ENCODE measurements at regions not wholly inside any gene's neighbourhood (a gene's known extent, or its start where the extent isn't known, plus 50 kb on each side); places are given as distances from the start of the nearest gene placed in this dataset.
A peak's percentile ranks its signal among the peaks of the same experiment; 100 is the strongest.

DNA sequence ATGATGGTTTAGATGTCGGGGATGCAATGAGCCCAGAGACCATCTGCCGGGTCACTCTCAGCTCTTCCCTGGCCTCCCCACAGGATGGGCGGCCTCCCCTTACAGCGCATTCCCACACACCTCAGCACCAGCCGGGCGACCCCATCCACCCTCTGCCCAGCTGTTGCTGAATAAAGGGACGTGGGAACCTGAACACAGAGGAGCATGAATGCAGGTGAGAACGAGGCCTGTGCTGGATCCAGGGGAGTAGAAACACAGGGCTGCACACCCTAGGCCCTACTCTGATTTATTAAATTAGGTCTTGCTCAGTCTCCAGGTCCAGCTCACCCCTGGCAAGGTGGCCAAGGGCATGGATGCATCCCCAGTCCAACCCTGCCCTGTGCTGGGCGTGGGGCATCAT lies 180.5 kb downstream of the CTTN start:
- DNase-seq (no peak), ATAC-seq (ENCODE audit: low read depth) (no peak)
- Mint-ChIP-seq H3K4me3 (no peak overlapping the region), H3K9me3 (no peaks in the 10 kb centered on the region), H3K27ac (no peak overlapping the region), H3K4me1 (no peaks in the 10 kb centered on the region), H3K27me3 (no peaks in the 10 kb centered on the region), H3K36me3 (no peaks in the 10 kb centered on the region)
- POLR2A ChIA-PET: no interaction called here

GRCh38 chr11:70579316-70579955 lies 181.1 kb downstream of the CTTN start:
- Mint-ChIP-seq H3K27me3 (no peaks in the 10 kb centered on the region), H3K36me3 (no peaks in the 10 kb centered on the region), H3K27ac (no peak overlapping the region), H3K4me1 (no peaks in the 10 kb centered on the region), H3K9me3 (no peaks in the 10 kb centered on the region), H3K4me3 (no peak overlapping the region)
- POLR2A ChIA-PET: no interaction called here
- no peak for ATAC-seq (ENCODE audit: low read depth)
- DNase-seq: no peak

GRCh38 chr11:70580036-70580805 lies 181.9 kb downstream of the CTTN start:
- Mint-ChIP-seq H3K27me3 (peaks cover 2% of the 10 kb centered on the region), H3K4me1 (no peaks in the 10 kb centered on the region), H3K9me3 (no peaks in the 10 kb centered on the region), H3K27ac (no peak overlapping the region), H3K36me3 (no peaks in the 10 kb centered on the region), H3K4me3 (no peak overlapping the region)
- no peak for DNase-seq
- POLR2A ChIA-PET: no interaction called here
- ATAC-seq (ENCODE audit: low read depth): no peak

- no peaks in the 10 kb centered on the region for H3K36me3 Mint-ChIP-seq
- no peak for ATAC-seq (ENCODE audit: low read depth)
- peaks cover 15% of the 10 kb centered on the region for H3K27me3 Mint-ChIP-seq
- peaks cover 3% of the 10 kb centered on the region for H3K9me3 Mint-ChIP-seq
- POLR2A ChIA-PET: no interaction called here
- no peak for DNase-seq
- H3K4me3 Mint-ChIP-seq: no peak overlapping the region
- no peaks in the 10 kb centered on the region for H3K4me1 Mint-ChIP-seq
- H3K27ac Mint-ChIP-seq: no peak overlapping the region
Measured at GRCh38 chr11:70581991-70582885, 183.9 kb downstream of the CTTN start.

DNA sequence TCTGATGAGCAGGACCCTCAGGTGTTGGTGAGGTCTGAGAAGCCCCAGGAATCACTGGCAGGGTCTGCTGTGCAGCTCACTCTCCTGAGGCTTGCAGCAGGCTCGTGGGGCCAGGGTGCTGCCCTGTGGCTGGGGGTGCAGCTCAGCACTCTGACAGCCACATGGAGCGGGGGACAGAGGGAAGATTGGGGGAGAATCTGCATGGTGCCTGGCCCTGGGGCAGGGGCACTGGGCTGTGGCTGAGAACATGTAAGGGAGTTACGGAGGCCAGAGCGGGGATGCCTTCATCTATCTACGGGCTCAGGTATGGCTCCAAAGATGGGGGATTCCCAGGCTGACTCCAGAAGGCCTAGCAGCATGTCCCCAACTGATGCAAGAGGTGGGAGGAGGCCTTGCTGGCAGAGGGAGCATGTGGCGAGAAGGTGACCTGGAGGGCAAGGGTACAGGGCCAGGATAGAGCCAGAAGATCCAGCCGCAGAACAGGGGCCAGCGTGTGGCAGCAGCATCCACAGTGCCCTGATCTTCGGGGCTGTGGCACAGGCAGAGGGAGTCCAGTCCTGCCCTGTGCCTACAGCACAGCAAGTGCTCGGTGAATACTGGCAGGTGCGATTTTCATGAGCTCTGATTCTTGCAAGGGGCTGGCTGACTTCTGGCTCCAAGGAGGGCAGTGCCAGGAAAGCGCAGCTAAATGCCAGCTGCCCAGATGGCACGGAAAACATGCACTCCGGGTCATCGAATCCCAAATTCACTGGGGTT lies 184.7 kb downstream of the CTTN start:
- POLR2A ChIA-PET: no interaction called here
- no peaks in the 10 kb centered on the region for H3K4me1 Mint-ChIP-seq
- H3K36me3 Mint-ChIP-seq: no peaks in the 10 kb centered on the region
- H3K27me3 Mint-ChIP-seq: peaks cover 17% of the 10 kb centered on the region
- ATAC-seq (ENCODE audit: low read depth): no peak
- H3K27ac Mint-ChIP-seq: no peak overlapping the region
- peaks cover 7% of the 10 kb centered on the region for H3K9me3 Mint-ChIP-seq
- DNase-seq: no peak
- no peak overlapping the region for H3K4me3 Mint-ChIP-seq

DNA sequence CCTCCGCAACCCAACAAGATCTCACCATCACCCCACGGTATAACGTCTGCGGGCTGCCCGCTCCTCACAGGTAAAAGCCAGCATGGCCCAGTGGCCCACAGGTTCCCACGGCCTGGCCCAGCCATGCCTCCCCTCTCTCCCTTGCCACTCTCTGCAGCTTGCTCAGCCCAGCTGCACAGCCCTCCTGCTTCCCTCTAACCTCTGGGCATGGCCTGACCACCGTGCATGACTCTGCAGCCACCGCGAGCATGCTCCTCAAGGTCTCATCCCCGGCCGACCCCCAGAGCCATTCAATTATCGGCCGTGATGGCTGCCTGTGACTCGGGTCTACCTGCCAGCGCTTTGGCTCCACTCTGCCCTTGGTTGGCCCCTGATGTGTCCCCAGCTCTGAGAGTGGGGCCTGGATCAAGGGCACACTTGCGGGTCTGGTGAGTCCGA lies 185.5 kb downstream of the CTTN start:
- POLR2A ChIA-PET: no interaction called here
- no peaks in the 10 kb centered on the region for H3K36me3 Mint-ChIP-seq
- H3K4me1 Mint-ChIP-seq: no peaks in the 10 kb centered on the region
- peaks cover 7% of the 10 kb centered on the region for H3K9me3 Mint-ChIP-seq
- no peak for ATAC-seq (ENCODE audit: low read depth)
- H3K27ac Mint-ChIP-seq: no peak overlapping the region
- no peak for DNase-seq
- H3K4me3 Mint-ChIP-seq: no peak overlapping the region
- peaks cover 19% of the 10 kb centered on the region for H3K27me3 Mint-ChIP-seq

DNA sequence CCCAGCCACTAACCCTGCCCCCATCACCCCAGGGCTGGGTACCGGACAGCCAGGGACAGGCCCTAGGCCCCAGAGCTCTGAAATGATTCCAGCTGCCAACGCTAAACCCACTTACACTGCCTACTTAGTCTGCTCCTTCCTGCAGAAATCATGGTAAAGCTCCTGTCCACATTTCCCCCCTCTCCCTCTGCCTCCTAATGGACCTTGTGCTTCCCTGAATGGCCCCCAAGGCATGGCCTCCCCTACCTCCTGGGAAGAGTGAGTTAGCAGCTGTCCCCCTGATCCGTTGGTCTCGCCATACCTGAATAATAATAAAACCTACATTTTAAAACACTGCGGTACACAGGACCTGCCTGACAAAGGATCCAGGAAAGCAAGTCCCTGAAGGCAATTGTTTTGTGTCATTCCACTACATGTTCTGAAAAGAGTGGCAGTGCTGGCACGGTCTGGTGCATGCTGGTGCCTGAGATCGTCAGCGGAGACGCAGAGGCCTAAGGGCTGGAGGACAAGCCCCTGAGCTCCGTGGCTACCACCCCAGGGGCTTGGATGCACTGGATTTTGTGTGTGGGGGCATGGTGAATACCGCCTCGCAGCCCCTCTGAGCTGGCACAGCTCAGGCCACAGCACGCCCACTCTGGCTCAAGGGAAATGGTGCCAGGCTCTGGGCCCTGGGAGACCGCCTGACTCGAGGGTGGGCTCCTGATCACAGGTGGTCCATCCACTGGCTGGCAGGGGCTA lies 186.3 kb downstream of the CTTN start:
- Mint-ChIP-seq H3K27ac (no peak overlapping the region), H3K4me3 (no peak overlapping the region), H3K4me1 (peaks cover 2% of the 10 kb centered on the region), H3K9me3 (peaks cover 12% of the 10 kb centered on the region), H3K36me3 (no peaks in the 10 kb centered on the region), H3K27me3 (peaks cover 22% of the 10 kb centered on the region)
- DNase-seq (no peak), ATAC-seq (ENCODE audit: low read depth) (no peak)
- POLR2A ChIA-PET: no interaction called here

- POLR2A ChIA-PET: no interaction called here
- Mint-ChIP-seq H3K27ac (no peak overlapping the region), H3K27me3 (peaks cover 22% of the 10 kb centered on the region), H3K4me3 (no peak overlapping the region), H3K36me3 (no peaks in the 10 kb centered on the region), H3K4me1 (peaks cover 5% of the 10 kb centered on the region), H3K9me3 (peaks cover 12% of the 10 kb centered on the region)
- DNase-seq (no peak), ATAC-seq (ENCODE audit: low read depth) (no peak)
Measured at GRCh38 chr11:70585236-70585545, 186.9 kb downstream of the CTTN start.

- Mint-ChIP-seq H3K27ac (no peak overlapping the region), H3K36me3 (no peaks in the 10 kb centered on the region), H3K9me3 (peaks cover 12% of the 10 kb centered on the region), H3K27me3 (peaks cover 29% of the 10 kb centered on the region), H3K4me1 (peaks cover 12% of the 10 kb centered on the region), H3K4me3 (no peak overlapping the region)
- ATAC-seq (ENCODE audit: low read depth) (no peak), DNase-seq (no peak)
- POLR2A ChIA-PET: no interaction called here
Measured at GRCh38 chr11:70586261-70587074, 188.1 kb downstream of the CTTN start.

DNA sequence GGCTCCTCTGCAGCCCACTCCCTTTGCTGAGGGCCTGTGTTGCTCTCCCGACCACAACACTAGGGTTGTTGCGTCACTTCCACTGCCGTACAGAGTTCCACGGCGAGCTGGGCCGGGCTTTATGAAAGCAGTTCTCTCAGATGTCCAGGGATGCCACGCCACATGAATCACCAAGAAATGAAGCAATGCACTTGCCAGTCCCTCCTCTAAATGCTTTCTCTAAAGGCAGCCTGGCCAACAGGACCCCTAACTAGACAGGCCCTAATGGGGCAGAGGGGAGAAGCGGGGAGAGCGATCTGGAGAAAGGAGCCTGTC lies 188.7 kb downstream of the CTTN start:
- peaks cover 32% of the 10 kb centered on the region for H3K27me3 Mint-ChIP-seq
- H3K27ac Mint-ChIP-seq: no peak overlapping the region
- no peak overlapping the region for H3K4me3 Mint-ChIP-seq
- ATAC-seq (ENCODE audit: low read depth) (no peak), DNase-seq (no peak)
- H3K4me1 Mint-ChIP-seq: peaks cover 12% of the 10 kb centered on the region
- H3K9me3 Mint-ChIP-seq: peaks cover 12% of the 10 kb centered on the region
- POLR2A ChIA-PET: no interaction called here
- no peaks in the 10 kb centered on the region for H3K36me3 Mint-ChIP-seq

- H3K36me3 Mint-ChIP-seq: no peaks in the 10 kb centered on the region
- H3K27ac Mint-ChIP-seq: no peak overlapping the region
- peaks cover 12% of the 10 kb centered on the region for H3K9me3 Mint-ChIP-seq
- ATAC-seq (ENCODE audit: low read depth): peak; percentile 65
- peak overlapping the region; percentile 35 for H3K4me3 Mint-ChIP-seq
- DNase-seq: no peak
- H3K27me3 Mint-ChIP-seq: peaks cover 36% of the 10 kb centered on the region
- POLR2A ChIA-PET: no interaction called here
- H3K4me1 Mint-ChIP-seq: peaks cover 12% of the 10 kb centered on the region
Measured at GRCh38 chr11:70590356-70590991, 192.1 kb downstream of the CTTN start.

- DNase-seq (no peak), ATAC-seq (ENCODE audit: low read depth) (no peak)
- Mint-ChIP-seq H3K36me3 (no peaks in the 10 kb centered on the region), H3K9me3 (peaks cover 8% of the 10 kb centered on the region), H3K27me3 (peaks cover 28% of the 10 kb centered on the region), H3K4me3 (no peak overlapping the region), H3K27ac (no peak overlapping the region), H3K4me1 (peaks cover 14% of the 10 kb centered on the region)
- POLR2A ChIA-PET: no interaction called here
Measured at GRCh38 chr11:70592641-70593165, 194.4 kb downstream of the CTTN start.

Data from activated naive CD8-positive, alpha-beta T cell treated with anti-CD3 and anti-CD28 coated beads, Interleukin-2, amount 10 ng/mL, durations not matched to agents 7 days and 5 days (primary cell).